ENCODE measurements at regions not wholly inside any gene's neighbourhood (a gene's known extent, or its start where the extent isn't known, plus 50 kb on each side); places are given as distances from the start of the nearest gene placed in this dataset.

DNA sequence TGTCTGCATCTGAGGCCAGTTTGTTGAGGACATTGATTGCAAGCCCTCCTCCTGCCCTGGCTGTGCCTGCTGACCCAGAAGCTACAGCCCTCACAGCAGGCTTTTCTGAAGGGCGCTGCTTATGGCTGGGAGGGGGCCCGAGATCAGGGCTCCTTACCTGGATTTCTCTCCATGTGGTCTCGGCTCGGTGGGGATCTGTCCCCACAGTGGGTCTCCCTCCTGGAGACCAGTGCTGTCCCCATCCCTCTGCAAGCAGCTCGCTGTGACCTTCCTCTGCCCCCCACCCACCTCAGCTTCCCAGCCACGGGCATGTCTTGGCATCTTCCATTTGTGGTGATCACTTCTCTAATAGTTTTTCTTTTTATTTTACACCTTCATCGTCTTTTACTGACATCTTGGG, 357.9 kb downstream of the IRX2 start:
- in situ Hi-C loops (cut with HindIII; ENCODE audit: low sequenced_read_pairs): loop anchor here (5.0 kb wide), 1 partner anchor 104 kb away; no protein-coding TSS in a partner anchor

DNA sequence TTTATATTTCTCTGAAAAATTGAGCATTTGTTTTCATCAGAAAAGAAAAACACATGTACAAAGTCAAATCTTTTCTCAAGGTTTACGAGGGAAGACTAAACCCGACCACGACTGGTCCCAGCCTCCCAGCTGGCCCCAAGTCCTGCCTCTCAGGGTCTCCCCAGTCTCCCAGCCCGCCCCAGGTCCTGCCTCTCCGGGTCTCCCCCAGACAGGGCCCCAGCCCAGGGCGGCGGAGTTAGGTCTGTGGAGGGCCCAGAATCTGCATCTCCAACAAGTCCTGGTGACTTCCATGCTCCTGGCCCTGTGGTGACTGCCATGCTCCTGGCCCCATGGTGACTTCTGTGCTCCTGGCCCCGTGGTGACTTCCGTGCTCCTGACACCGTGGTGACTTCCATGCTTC, 359.9 kb downstream of the IRX2 start:
- in situ Hi-C loops (cut with HindIII; ENCODE audit: low sequenced_read_pairs): loop anchor here (5.0 kb wide), 1 partner anchor 106 kb away; no protein-coding TSS in a partner anchor

- in situ Hi-C loops (cut with HindIII; ENCODE audit: low sequenced_read_pairs): loop anchor here (5.0 kb wide), 1 partner anchor 106 kb away; no protein-coding TSS in a partner anchor
Observed at GRCh38 chr5:2391021-2391420, 360.5 kb downstream of the IRX2 start.

DNA sequence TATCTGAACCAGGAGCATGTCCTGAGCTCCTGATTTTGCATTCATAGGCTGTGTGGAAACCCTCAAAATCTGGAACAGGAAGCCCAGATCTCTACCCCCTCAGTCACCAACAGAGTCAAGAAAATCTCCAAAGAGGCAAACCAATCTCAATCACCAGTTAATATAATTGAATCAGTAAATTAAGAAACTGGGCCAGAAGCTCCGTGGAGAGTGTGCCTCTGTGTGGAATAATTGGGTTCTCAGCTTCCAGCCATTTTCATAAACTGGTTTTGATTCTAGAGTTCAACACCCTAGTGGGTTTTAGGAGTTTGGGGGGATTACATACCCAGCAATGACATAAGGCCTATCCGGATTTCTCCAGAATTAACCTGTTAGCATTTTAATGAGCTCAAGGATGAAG, 362.9 kb downstream of the IRX2 start:
- in situ Hi-C loops (cut with HindIII; ENCODE audit: low sequenced_read_pairs): no loop called here

DNA sequence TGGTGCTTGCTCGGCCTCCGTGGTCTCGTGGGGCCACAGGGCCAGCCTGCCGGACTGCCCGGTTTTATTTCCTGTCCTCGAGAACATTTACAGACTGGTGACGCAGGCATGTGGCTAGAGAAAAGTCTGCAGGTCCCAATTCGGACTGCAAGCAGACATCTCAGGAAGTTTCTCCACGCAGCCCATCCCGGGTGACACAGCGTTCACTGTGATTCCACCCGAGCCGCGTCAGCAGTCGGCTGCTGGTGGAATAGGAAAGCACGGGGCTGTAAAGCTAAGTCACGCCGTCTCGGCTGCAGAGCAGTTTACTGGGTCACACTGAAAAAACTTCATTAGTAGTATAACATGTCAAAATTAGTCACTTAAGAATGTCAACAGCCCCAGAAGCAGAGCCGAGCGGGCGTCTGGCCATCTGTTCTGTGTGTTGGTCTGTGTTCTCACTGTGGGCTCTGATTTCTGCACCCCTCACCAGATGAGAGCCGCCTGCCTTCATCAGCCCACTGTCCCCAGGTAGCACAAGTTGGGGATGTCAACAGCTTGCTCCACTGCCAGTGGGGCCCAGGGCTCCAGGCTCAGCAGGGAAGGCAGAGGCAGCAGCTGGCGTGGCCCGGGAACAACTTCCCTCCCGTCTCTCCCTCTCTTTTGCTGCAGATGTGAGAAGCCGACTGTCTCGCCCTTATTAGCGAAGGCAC, 363.7 kb downstream of the IRX2 start:
- in situ Hi-C loops (cut with HindIII; ENCODE audit: low sequenced_read_pairs): no loop called here

GRCh38 chr5:2387250-2387633, 364.2 kb downstream of the IRX2 start:
- in situ Hi-C loops (cut with HindIII; ENCODE audit: low sequenced_read_pairs): no loop called here

DNA sequence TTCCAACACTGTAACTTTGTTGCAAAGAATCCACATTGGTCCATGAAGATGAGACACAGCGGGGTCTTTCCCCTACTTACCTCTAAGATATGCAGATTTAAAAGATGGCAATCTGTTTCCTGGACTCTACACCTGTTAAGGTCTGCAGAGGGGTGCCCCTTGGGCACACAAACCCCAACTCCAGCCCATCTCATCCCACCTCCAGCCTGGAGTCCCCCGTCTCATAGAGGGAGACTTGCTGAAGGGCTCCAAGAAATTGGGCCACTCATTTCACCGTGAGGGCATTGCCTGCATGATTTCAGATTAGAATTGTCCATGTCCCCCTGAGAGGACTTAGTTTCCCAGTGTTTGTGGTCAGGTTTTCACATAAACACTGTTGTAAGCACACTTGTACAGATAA, 365.7 kb downstream of the IRX2 start:
- in situ Hi-C loops (cut with HindIII; ENCODE audit: low sequenced_read_pairs): no loop called here

- in situ Hi-C loops (cut with HindIII; ENCODE audit: low sequenced_read_pairs): no loop called here
Observed at GRCh38 chr5:2383698-2384065, 367.8 kb downstream of the IRX2 start.

- in situ Hi-C loops (cut with HindIII; ENCODE audit: low sequenced_read_pairs): no loop called here
Observed at GRCh38 chr5:2382776-2383697, 368.4 kb downstream of the IRX2 start.

GRCh38 chr5:2381861-2382260, 369.6 kb downstream of the IRX2 start:
- in situ Hi-C loops (cut with HindIII; ENCODE audit: low sequenced_read_pairs): no loop called here

DNA sequence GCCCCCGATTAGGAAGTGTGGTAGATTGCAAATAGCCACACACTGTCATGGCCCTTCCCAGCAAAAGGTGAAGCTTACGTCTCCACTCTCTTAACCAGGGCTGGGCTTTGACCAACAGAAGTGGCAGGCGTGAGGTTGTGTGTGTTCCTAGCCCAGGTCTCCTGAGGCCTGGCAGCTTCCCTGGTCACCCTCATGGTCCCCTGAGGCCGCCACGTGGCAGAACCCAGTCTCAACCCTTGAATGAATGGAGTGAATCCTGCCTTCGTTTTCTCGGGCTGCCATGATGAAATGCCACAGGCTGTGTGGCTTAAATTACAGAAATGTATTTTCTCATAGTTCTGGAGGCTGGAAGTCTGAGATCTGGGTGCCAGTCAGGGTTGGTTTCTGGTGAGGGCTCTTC, 370.4 kb downstream of the IRX2 start:
- in situ Hi-C loops (cut with HindIII; ENCODE audit: low sequenced_read_pairs): no loop called here

DNA sequence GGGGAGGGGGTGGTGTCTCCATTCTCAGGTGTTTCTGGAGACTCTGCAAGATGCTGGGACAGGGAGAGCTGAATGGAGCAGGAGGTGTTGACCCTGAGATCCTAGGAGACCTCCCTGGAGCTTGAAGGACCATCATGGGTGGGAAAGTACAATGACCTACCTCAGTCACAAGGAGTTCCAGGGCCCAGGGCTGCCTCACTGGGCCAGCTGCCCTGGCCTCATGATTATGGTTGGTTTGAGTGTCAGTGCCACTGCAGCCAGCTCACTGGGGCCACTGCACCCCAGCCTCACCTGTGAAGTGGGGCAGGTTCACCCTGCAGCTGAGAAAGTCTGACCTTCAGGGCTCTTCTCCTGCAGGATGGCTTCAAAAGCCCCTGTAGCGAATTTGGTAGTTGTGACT, 372.5 kb downstream of the IRX2 start:
- in situ Hi-C loops (cut with HindIII; ENCODE audit: low sequenced_read_pairs): no loop called here

- in situ Hi-C loops (cut with HindIII; ENCODE audit: low sequenced_read_pairs): no loop called here
Observed at GRCh38 chr5:2378108-2378507, 373.4 kb downstream of the IRX2 start.

- in situ Hi-C loops (cut with HindIII; ENCODE audit: low sequenced_read_pairs): no loop called here
Observed at GRCh38 chr5:2376486-2376885, 375.0 kb downstream of the IRX2 start.

- in situ Hi-C loops (cut with HindIII; ENCODE audit: low sequenced_read_pairs): no loop called here
Observed at GRCh38 chr5:2375757-2376250, 375.7 kb downstream of the IRX2 start.

DNA sequence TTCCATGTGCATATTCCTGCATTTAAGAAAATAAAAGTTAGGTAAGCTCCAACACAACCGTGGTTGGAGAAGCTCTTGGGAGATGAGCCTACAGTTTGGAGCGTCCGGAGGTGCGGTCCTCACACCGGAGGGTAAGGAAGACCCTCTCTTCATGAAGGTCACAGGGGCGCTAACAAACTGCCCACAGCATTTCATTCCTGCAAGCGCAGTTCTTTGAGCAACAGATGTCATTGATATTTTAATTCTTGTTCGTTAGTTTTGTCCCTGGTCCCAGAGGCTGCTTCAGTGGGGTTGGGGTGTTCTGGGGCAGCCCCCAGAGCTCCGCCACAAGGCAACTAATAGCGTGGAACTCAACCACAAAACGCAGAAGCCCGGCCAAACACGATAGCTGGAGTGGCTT, 376.2 kb downstream of the IRX2 start:
- in situ Hi-C loops (cut with HindIII; ENCODE audit: low sequenced_read_pairs): no loop called here

- in situ Hi-C loops (cut with HindIII; ENCODE audit: low sequenced_read_pairs): no loop called here
Observed at GRCh38 chr5:2374703-2375102, 376.8 kb downstream of the IRX2 start.

DNA sequence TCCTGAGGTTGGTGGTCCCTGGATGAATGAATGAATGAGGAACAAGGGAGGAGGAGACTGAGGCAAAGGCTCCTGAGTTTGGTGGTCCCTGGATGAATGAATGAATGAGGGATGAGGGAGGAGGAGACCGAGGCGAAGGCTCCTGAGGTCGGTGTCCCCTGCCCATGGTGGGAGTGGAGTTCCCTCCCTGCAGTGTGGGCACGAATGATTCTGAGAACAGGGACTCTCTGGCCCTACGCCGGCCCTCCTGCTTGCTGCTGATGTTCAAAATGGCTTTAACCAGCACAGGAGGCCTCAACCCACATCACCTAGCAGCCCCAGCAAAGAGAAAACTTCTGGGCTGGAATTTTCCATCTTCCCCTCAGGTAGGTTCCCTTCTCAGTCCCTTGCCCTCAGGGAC, 377.8 kb downstream of the IRX2 start:
- in situ Hi-C loops (cut with HindIII; ENCODE audit: low sequenced_read_pairs): no loop called here

DNA sequence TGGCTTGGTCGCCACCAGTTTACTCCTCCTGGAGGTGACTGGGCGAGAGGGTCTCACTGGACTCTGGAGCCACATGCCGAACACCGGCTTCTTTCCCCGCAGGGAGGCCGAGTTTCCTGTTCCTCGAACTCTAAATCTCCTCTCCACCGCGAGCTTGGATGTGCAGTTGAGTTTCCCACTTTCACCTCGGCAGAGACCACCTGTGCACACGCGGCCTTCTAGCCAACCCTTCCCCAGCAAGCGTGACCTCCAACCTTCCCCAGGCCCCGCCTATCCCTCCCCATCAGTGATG, 380.1 kb downstream of the IRX2 start:
- in situ Hi-C loops (cut with HindIII; ENCODE audit: low sequenced_read_pairs): no loop called here

- in situ Hi-C loops (cut with HindIII; ENCODE audit: low sequenced_read_pairs): no loop called here
Observed at GRCh38 chr5:2370626-2371418, 380.7 kb downstream of the IRX2 start.

GRCh38 chr5:2369178-2369577, 382.3 kb downstream of the IRX2 start:
- in situ Hi-C loops (cut with HindIII; ENCODE audit: low sequenced_read_pairs): no loop called here
